ENCODE measurements at regions not wholly inside any gene's neighbourhood (a gene's known extent, or its start where the extent isn't known, plus 50 kb on each side); places are given as distances from the start of the nearest gene placed in this dataset.

DNA sequence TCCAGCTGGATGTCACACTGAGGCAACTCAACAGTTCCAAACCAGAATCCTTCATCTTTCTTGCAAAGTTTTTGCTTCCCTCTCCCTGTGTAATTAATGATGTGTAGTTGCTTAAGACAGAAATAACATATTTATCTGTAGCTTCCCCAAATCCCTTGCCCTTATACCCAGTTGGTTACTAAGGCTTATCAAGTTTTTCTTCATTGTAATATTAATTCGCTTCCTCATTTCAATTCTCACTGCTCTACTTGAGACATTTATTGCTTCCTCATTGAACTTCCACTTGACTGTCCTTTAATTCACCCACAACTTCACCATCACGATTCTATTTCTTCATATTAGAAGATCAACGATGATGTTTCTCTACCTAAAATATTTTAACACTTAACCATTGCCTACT, 386.6 kb upstream of the CPEB2 start:
- no peak for TF ChIP-seq CTCF (IDR thresholded peaks at IDR 0.05)
- no peak for TF ChIP-seq POLR2A (IDR thresholded peaks at IDR 0.05)

Data from tibial nerve (tissue), 3 donors.